Gastrocnemius medialis (tissue), 4 donors: ENCODE measurements at regions not wholly inside any gene's neighbourhood (a gene's known extent, or its start where the extent isn't known, plus 50 kb on each side); places are given as distances from the start of the nearest gene placed in this dataset.

Experiments used
- ATAC-seq, 2 donors: fragments of 150-250 bp; one replicate each; pipeline ENCODE4 v1.9.1; 2016
- DNase-seq, 2 donors: peaks; one replicate each; pipeline ENCODE4 v3.0.0-alpha.2; 2019
- H3K27ac ChIP-seq, 4 donors: fragments of 200-600 bp; sonication (generic); 1 replicate in 1 of 4; 2 replicates in 3 of 4; pipeline ENCODE4 v1.5.1; 2016 to 2018; ENCODE audit warnings: mild to moderate bottlenecking in 2 of 4, moderate library complexity in 1 of 4
- H3K27me3 ChIP-seq, 3 donors: fragments of 200-600 bp; sonication (generic) in 2 of 3; 1 replicate in 1 of 3; 2 replicates in 2 of 3; pipeline versions ENCODE4 v1.5.1 to v1.6.0; 2016 to 2019; ENCODE audit warnings: mild to moderate bottlenecking in 1 of 3, moderate library complexity in 1 of 3
- H3K36me3 ChIP-seq, 2 donors: fragments of 200-600 bp; sonication (generic) in 1 of 2; one replicate each; pipeline ENCODE4 v1.5.1; 2017 to 2018
- H3K4me1 ChIP-seq, 2 donors: fragments of 200-600 bp; sonication (generic) in 1 of 2; one replicate each; pipeline ENCODE4 v1.5.1; 2016 to 2017; ENCODE audit warnings: mild to moderate bottlenecking in 2 of 2
- H3K4me3 ChIP-seq, 4 donors: fragments of 200-600 bp; sonication (generic) in 3 of 4; 1 replicate in 1 of 4; 2 replicates in 3 of 4; pipeline ENCODE4 v1.5.1; 2016 to 2019; ENCODE audit warnings: mild to moderate bottlenecking in 2 of 4
- H3K9me3 ChIP-seq, 3 donors: fragments of 200-600 bp; sonication (generic) in 2 of 3; 1 replicate in 1 of 3; 2 replicates in 2 of 3; pipeline ENCODE4 v1.5.1; 2016 to 2019
- CTCF ChIP-seq, 5 experiments: fragments of 450-650 bp in 3 of 5; fragments of 200-600 bp in 2 of 5; sonication (generic) in 2 of 5; IDR thresholded peaks in 4 of 5; conservative IDR thresholded peaks in 1 of 5; 1 replicate in 4 of 5; 2 replicates in 1 of 5; pipeline ENCODE4 v1.5.1; 2016 to 2019; ENCODE audit warnings: antibody characterized with exemption in 5 of 5, mild to moderate bottlenecking in 3 of 5, moderate library complexity in 3 of 5
- POLR2A ChIP-seq, 2 donors: fragments of 450-650 bp; IDR thresholded peaks; one replicate each; pipeline ENCODE4 v1.6.1; 2017; ENCODE audit warnings: antibody characterized with exemption in 2 of 2, mild to moderate bottlenecking in 2 of 2, moderate library complexity in 2 of 2
- in situ Hi-C, 4 donors: fragments of 200-750 bp; cut with MboI; loops; one replicate each; pipeline versions ENCODE4 v1.15.0 to v1.8.0; 2017; ENCODE audit warnings: low sequenced_read_pairs in 4 of 4
- intact Hi-C: fragments of 100-400 bp; cut with DNase I; formaldehyde crosslinking; loops from one replicate; pipeline ENCODE4 v1.15.1; 2023; ENCODE audit warnings: low total_unique reads

GRCh38 chr10:44308935-44309334 lies 76.0 kb downstream of the CXCL12 start:
- Histone ChIP-seq H3K36me3 (no peaks in the 10 kb centered on the region), H3K4me3 (no peak overlapping the region), H3K9me3 (no peaks in the 10 kb centered on the region), H3K27ac (no peak overlapping the region), H3K27me3 (no peaks in the 10 kb centered on the region), H3K4me1 (peaks cover 0 to 11% of the 10 kb centered on the region in 2 donors)
- DNase-seq, result no peak
- in situ Hi-C loops, result loop anchor here in 3 of 4 donors (5.0 to 25.0 kb wide), 4 partner anchors 76 to 647 kb away; partner anchors contain the start of gene CXCL12 (in 3 of the 3)
- intact Hi-C loops, result no loop called here
- TF ChIP-seq POLR2A (IDR thresholded peaks at IDR 0.05), result no peak
- ATAC-seq, result no peak

DNA sequence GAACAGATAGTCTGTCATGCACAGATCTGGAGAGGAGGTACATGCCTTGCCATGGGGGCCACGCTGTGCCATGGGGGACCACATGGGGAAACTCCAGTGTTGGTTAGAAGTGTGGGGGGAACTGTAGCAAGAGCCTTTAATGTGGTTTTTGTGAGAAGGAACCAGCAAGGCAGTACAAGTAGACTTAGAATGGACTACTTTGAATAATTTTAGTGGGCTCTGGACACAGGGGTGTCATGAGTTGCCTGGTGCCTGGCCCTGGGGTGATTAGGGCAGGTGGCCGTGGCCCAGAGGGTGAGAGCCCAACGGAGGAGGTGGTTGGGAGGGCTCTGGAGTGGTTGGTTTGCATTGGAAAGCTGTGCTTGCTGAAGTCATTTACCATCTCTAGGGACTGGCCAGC lies 77.2 kb downstream of the CXCL12 start:
- no peaks in the 10 kb centered on the region for H3K36me3 ChIP-seq
- TF ChIP-seq POLR2A (IDR thresholded peaks at IDR 0.05) (no peak), CTCF (IDR thresholded peaks at IDR 0.05 in 4 of 5, conservative IDR thresholded peaks at IDR 0.05 in 1 of 5) (no peak)
- H3K9me3 ChIP-seq, result no peaks in the 10 kb centered on the region
- in situ Hi-C loops, result loop anchor here in 3 of 4 donors (5.0 to 25.0 kb wide), 4 partner anchors 77 to 645 kb away; partner anchors contain the start of gene CXCL12 (in 3 of the 3)
- H3K4me3 ChIP-seq, result no peak overlapping the region
- no peaks in the 10 kb centered on the region for H3K27me3 ChIP-seq
- no peak overlapping the region for H3K27ac ChIP-seq
- intact Hi-C loops, result no loop called here
- ATAC-seq (no peak), DNase-seq (no peak)
- peaks cover 0 to 11% of the 10 kb centered on the region in 2 donors for H3K4me1 ChIP-seq

GRCh38 chr10:44306762-44307161 lies 78.1 kb downstream of the CXCL12 start:
- Histone ChIP-seq H3K9me3 (no peaks in the 10 kb centered on the region), H3K36me3 (no peaks in the 10 kb centered on the region), H3K4me1 (peaks cover 0 to 11% of the 10 kb centered on the region in 2 donors), H3K27me3 (no peaks in the 10 kb centered on the region), H3K4me3 (no peak overlapping the region), H3K27ac (peak overlapping the region; percentile 41 to 72 (median 65))
- intact Hi-C loops (loop anchor here (1.0 kb wide), 1 partner anchor 80 kb away; no protein-coding TSS in a partner anchor), in situ Hi-C loops (loop anchor here in 3 of 4 donors (5.0 to 25.0 kb wide), 4 partner anchors 78 to 644 kb away; partner anchors contain the start of gene CXCL12 (in 3 of the 3))
- DNase-seq, result peak in 1 of 2 donors; percentile 47
- peak; percentile 43 to 64 for ATAC-seq
- no peak for TF ChIP-seq POLR2A (IDR thresholded peaks at IDR 0.05)
- peak; percentile 14 to 49 (median 36) for TF ChIP-seq CTCF (IDR thresholded peaks at IDR 0.05 in 4 of 5, conservative IDR thresholded peaks at IDR 0.05 in 1 of 5)

GRCh38 chr10:44306147-44306710 lies 78.7 kb downstream of the CXCL12 start:
- intact Hi-C loops (loop anchor here (1.0 kb wide), 1 partner anchor 80 kb away; no protein-coding TSS in a partner anchor), in situ Hi-C loops (loop anchor here in 3 of 4 donors (5.0 to 25.0 kb wide), 4 partner anchors 79 to 644 kb away; partner anchors contain the start of gene CXCL12 (in 3 of the 3))

More at GRCh38 chr10:44306147-44306710, 78.7 kb downstream of the CXCL12 start:
- peaks cover 0 to 7% of the 10 kb centered on the region in 2 donors for H3K4me1 ChIP-seq
- no peaks in the 10 kb centered on the region for H3K27me3 ChIP-seq
- peak overlapping the region; percentile 41 to 72 (median 65) for H3K27ac ChIP-seq
- H3K9me3 ChIP-seq, result no peaks in the 10 kb centered on the region
- H3K4me3 ChIP-seq, result no peak overlapping the region
- TF ChIP-seq CTCF (IDR thresholded peaks at IDR 0.05 in 4 of 5, conservative IDR thresholded peaks at IDR 0.05 in 1 of 5) (no peak), POLR2A (IDR thresholded peaks at IDR 0.05) (no peak)
- DNase-seq, result peak; percentile 40 to 60
- no peaks in the 10 kb centered on the region for H3K36me3 ChIP-seq
- peak; percentile 89 to 94 for ATAC-seq
